Neuron (in vitro differentiated cells): ENCODE measurements at regions not wholly inside any gene's neighbourhood (a gene's known extent, or its start where the extent isn't known, plus 50 kb on each side); places are given as distances from the start of the nearest gene placed in this dataset.

Experiments
- H2AFZ ChIP-seq: one replicate; pipeline ENCODE4 v1.6.1; 2013; ENCODE audit warnings: low read depth, mild to moderate bottlenecking, inconsistent platforms, low read length, moderate library complexity
- H3K27me3 ChIP-seq: one replicate; pipeline ENCODE4 v1.6.1; 2013; ENCODE audit warnings: low read length; ENCODE audit not compliant: insufficient read depth
- H3K36me3 ChIP-seq: one replicate; pipeline ENCODE4 v1.6.1; 2013; ENCODE audit warnings: low read length; ENCODE audit not compliant: insufficient read depth
- H3K4me1 ChIP-seq: one replicate; pipeline ENCODE4 v1.6.1; 2013; ENCODE audit warnings: low read length; ENCODE audit not compliant: insufficient read depth
- H3K4me3 ChIP-seq: 2 replicates; pipeline ENCODE4 v1.5.1; 2013; ENCODE audit warnings: mild to moderate bottlenecking, low read length, moderate library complexity
- H3K9me3 ChIP-seq: one replicate; pipeline ENCODE4 v1.6.1; 2013; ENCODE audit warnings: low read length

DNA sequence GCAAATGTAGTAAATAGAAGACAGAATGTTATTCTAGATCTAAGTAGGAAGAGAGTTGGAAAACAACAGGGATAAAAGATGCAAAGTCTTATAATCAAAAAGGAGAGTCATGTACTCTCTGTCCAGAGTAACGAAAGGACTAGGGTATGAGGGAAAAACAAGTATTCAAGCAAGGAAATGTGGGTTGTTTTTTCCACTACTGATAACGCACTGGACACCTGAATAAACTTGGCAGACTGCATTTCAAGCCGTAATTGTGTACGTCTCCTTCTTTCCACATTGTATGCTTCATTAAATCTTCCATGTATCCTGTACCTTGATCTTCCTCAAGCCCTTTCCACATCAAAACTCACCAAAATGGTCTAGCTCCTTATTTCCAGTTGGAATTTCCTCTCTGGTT is 420.6 kb downstream of the ZEB2 start:
- Histone ChIP-seq H3K36me3 (no peaks in the 10 kb centered on the region), H3K9me3 (peaks cover 5% of the 10 kb centered on the region), H3K27me3 (no peaks in the 10 kb centered on the region), H2AFZ (no peak overlapping the region), H3K4me3 (no peak overlapping the region), H3K4me1 (peaks cover 23% of the 10 kb centered on the region)

DNA sequence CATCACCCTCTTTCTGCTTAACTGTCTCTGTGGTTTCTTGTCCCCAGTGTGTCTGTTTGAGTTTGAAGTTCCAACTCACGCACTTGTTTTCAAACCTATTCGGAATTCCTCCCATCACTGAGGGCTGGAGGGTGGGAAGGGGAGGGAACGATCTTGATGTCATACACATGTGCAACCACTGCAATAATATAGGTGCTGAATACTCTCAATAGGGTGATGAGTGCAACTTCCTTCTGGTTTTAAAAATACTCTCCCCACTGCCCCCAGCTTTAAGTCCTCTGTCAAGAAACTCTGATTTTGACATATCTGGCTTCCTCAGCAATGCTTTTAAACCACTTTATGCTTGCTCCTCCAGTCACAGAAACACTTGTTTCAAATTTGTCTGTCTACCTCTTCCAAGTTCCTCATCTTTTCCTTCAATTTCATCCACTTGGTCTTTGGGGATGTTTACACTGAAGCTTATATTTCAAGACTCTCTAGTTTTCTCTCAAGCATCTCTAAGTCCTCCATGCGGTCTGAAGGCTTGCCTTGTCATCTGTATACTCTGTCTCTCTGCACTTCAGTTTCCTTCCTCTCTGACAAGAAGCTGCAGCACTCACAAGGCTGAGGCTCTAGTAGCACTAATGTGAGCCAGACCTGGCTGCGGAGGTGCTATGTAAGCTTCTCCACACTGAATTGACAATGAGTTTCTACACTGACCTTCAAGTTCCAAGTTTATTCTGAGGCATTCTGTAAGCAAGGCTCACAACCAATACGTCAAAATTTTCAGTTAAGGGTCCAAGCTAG is 422.3 kb downstream of the ZEB2 start:
- Histone ChIP-seq H3K36me3 (no peaks in the 10 kb centered on the region), H3K27me3 (no peaks in the 10 kb centered on the region), H3K4me1 (peaks cover 23% of the 10 kb centered on the region), H2AFZ (no peak overlapping the region), H3K9me3 (no peaks in the 10 kb centered on the region), H3K4me3 (no peak overlapping the region)

DNA sequence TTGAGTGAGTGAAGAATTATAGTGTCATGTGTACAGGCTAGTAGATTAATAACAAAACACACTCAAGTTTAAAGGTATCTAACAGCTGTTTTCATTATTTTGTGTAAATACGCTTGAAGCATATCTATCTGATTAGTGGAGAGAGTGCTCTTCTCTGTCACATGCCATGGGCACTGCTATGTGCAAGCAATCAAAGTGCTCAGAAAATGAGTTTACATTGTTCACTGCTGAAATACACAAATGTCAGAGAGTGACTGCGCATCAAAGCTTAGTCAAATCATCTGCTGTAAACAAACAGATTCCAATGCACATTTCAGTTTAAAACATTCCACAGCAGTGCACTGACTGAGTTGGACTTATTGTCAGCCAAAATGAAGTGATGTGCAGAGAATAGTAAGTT is 423.4 kb downstream of the ZEB2 start:
- H3K9me3 ChIP-seq, result no peaks in the 10 kb centered on the region
- H3K4me1 ChIP-seq, result peaks cover 21% of the 10 kb centered on the region
- no peak overlapping the region for H3K4me3 ChIP-seq
- no peaks in the 10 kb centered on the region for H3K27me3 ChIP-seq
- H3K36me3 ChIP-seq, result no peaks in the 10 kb centered on the region
- no peak overlapping the region for H2AFZ ChIP-seq

DNA sequence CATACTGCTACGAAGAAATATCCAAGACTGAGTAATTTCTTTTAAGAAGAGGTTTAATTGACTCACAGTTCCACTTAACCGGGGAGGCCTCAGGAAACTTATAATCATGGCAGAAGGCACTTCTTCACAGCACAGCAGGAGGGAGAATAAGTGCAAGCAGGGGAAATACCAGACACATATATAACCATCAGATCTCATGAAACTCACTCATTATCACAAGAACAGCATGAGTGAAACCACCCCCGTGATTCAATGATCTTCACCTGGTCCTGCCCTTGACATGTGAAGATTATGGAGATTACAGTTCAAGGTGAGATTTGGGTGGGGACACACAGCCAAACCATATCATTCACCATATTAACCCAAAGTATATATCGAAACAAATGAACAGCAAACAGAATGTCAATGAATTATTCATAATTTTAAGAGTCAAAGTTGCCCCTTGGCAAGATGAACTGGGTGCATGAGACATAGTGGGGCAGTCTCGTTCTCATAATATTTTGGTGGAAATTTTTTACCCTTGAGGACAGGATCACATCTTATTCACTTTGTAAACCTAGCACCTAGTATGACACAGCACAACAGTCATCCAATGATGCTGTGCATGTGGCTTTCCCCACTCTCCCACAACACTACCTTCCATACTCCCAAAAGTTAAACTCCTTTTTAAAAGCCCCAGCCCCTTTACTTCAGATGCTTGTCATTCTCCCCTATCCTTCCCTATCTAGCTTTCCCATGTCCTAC is 425.3 kb downstream of the ZEB2 start:
- H3K27me3 ChIP-seq, result no peaks in the 10 kb centered on the region
- H3K36me3 ChIP-seq, result no peaks in the 10 kb centered on the region
- H2AFZ ChIP-seq, result no peak overlapping the region
- no peak overlapping the region for H3K4me3 ChIP-seq
- H3K4me1 ChIP-seq, result peaks cover 21% of the 10 kb centered on the region
- no peaks in the 10 kb centered on the region for H3K9me3 ChIP-seq

DNA sequence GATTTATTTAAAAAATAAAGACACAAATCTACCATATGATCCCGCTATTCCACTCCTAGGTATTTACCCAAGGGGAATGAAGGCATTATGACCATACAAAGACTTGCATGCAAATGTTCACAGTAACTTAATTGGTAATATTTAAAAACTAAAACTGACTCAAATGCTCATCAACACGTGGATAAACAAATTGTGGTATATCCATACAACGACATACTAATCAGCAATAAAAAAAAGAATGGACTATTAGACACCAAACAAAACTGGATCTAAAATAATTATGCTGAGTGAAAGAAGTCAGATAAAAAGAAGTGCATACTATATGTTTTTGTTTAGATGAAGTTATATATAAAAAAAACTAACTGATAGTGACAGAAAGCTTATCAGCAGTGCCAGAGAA is 428.3 kb downstream of the ZEB2 start:
- Histone ChIP-seq H3K36me3 (no peaks in the 10 kb centered on the region), H2AFZ (no peak overlapping the region), H3K4me1 (peaks cover 5% of the 10 kb centered on the region), H3K4me3 (no peak overlapping the region), H3K9me3 (no peaks in the 10 kb centered on the region), H3K27me3 (no peaks in the 10 kb centered on the region)

DNA sequence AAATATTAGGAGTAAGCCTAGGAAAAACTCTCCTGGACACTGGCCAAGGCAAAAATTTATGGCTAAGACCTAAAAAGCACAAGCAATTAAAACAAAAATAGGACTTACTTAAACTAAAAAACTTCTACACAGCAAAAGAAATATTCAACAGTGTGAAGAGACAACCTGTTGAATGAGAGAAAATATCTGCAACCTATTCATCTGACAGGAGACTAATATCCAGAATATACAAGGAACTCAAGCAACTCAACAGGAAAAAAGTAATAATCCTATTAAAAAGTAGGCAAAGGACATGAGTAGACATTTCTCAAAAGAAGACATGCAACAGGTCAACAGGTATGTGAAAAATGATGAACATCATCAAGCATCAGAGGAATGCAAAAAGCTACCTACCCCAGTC is 431.1 kb downstream of the ZEB2 start:
- Histone ChIP-seq H3K4me1 (no peaks in the 10 kb centered on the region), H2AFZ (no peak overlapping the region), H3K9me3 (no peaks in the 10 kb centered on the region), H3K36me3 (no peaks in the 10 kb centered on the region), H3K4me3 (no peak overlapping the region), H3K27me3 (no peaks in the 10 kb centered on the region)

DNA sequence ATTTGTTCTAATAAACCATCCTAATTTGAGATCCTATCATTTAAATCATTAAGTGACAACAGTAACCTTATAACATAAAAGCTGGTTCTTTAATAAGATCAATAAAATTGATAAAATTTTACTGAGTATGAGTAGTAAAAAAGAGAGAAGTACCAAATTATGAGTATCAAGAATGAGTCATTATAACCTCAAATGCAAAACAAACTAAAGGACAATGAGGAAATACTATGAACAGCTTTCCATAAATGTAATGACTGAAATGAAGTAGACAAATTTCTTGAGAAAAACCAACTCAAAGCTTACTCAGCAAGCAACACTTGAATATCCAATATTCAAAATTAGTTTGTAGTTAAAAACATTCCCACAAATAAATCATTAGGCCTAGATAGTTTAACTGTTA is 433.0 kb downstream of the ZEB2 start:
- Histone ChIP-seq H3K36me3 (no peaks in the 10 kb centered on the region), H2AFZ (no peak overlapping the region), H3K4me1 (no peaks in the 10 kb centered on the region), H3K27me3 (no peaks in the 10 kb centered on the region), H3K4me3 (no peak overlapping the region), H3K9me3 (no peaks in the 10 kb centered on the region)

DNA sequence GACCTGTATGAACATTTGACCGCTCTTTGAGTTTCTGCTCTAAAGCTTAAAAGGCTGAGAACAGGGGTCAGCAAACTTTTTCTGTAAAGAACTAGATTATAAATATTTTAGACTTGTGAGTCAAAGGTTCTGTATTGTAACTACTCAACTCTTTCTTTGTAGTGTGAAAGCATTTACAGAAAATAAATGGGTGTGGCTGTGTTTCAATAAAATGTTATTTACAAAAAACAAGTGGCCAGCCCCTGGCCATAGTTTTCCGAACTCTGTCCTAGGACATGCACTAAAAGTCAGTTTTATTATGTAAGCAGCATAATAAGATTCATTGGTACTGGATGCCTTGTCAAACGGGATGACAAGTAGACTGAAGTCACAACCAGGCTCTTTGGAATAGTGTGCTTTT is 434.9 kb downstream of the ZEB2 start:
- no peak overlapping the region for H2AFZ ChIP-seq
- H3K9me3 ChIP-seq, result no peaks in the 10 kb centered on the region
- H3K4me1 ChIP-seq, result no peaks in the 10 kb centered on the region
- no peaks in the 10 kb centered on the region for H3K27me3 ChIP-seq
- no peak overlapping the region for H3K4me3 ChIP-seq
- H3K36me3 ChIP-seq, result no peaks in the 10 kb centered on the region

DNA sequence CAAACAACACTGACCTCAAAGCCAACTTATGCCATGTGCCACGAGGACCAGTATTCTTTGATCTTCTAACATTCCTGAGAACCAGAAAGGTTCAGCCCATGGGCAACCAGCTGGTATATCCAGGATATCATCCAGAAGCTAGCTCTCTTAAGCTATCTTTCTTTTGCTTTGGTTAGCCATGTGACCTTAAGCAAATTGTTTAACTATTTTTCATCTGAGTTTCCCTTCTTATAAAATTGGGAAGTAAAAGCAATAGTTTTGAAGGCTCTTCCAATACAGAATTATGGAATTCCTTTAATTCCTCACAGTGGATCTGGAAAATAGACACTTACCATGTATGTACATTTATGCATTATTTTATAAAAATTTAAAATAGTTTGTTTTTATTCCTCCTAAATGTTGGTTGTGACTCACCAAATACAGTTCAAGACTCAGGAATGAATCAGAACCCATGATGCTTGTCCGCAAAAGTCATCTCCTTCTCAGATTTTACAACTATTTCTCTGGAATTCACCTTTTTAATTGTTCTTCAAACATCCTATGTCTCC is 435.7 kb downstream of the ZEB2 start:
- H3K4me3 ChIP-seq, result no peak overlapping the region
- no peaks in the 10 kb centered on the region for H3K36me3 ChIP-seq
- H3K4me1 ChIP-seq, result peaks cover 4% of the 10 kb centered on the region
- no peaks in the 10 kb centered on the region for H3K9me3 ChIP-seq
- no peak overlapping the region for H2AFZ ChIP-seq
- H3K27me3 ChIP-seq, result no peaks in the 10 kb centered on the region

DNA sequence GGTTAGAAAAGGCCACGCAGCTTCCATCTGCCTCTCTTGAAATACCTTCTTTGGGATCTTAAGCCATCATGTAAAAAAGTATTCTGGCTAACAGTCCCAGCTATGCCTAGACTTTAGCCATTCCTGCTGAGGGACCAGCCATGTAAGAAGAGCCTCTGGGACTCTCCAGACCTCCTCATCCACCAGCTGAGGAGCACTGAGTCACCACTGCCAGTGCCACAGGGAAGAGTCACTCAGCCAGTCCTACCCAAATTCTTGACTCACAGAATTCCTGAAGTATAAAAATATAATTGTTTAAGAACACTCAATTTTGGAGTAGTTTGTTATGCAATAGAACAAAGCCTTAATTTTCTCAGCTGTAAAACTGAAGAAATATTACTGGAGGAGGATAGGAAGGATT is 436.7 kb downstream of the ZEB2 start:
- H3K27me3 ChIP-seq, result no peaks in the 10 kb centered on the region
- no peak overlapping the region for H3K4me3 ChIP-seq
- no peak overlapping the region for H2AFZ ChIP-seq
- H3K9me3 ChIP-seq, result no peaks in the 10 kb centered on the region
- H3K4me1 ChIP-seq, result peaks cover 12% of the 10 kb centered on the region
- no peaks in the 10 kb centered on the region for H3K36me3 ChIP-seq

DNA sequence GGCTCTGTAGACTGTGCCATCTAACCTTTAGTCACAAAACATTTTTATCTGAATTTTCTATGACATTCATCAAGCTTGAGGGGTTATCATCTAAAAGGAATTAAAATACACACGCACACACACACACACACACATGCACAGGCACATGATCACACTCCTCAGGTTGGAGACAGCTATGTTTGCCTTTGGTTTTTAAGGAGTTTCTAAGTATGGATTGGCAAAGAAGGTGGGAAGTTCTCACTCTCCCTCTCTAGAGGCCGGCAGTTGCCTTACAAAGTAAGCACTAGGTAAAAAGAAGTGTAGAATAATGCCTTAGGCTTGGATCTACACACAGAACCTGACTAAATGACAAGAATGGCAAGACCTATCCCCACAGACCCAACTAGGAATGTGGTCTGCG is 437.1 kb downstream of the ZEB2 start:
- Histone ChIP-seq H3K27me3 (no peaks in the 10 kb centered on the region), H3K4me1 (peaks cover 16% of the 10 kb centered on the region), H2AFZ (no peak overlapping the region), H3K4me3 (no peak overlapping the region), H3K36me3 (no peaks in the 10 kb centered on the region), H3K9me3 (no peaks in the 10 kb centered on the region)

DNA sequence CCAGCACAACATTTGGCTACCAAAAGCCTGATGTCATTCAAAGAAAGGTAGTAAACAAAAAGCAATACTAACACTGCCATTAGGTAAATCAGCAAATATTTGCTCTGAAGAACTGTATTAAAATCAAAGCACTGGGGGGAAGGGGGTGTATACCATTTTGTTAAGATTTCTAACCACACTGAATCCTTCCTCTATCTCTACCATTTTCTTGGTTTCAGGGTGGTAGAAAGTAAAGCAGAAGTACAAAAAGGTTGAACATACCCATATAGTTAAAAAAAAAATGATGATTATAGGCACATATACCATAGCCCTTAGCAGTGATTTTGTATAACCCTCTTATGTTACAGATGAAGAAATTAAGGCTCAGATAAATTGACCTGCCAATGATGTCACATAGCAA is 437.6 kb downstream of the ZEB2 start:
- no peaks in the 10 kb centered on the region for H3K36me3 ChIP-seq
- no peaks in the 10 kb centered on the region for H3K27me3 ChIP-seq
- H2AFZ ChIP-seq, result no peak overlapping the region
- peaks cover 20% of the 10 kb centered on the region for H3K4me1 ChIP-seq
- no peak overlapping the region for H3K4me3 ChIP-seq
- H3K9me3 ChIP-seq, result no peaks in the 10 kb centered on the region

DNA sequence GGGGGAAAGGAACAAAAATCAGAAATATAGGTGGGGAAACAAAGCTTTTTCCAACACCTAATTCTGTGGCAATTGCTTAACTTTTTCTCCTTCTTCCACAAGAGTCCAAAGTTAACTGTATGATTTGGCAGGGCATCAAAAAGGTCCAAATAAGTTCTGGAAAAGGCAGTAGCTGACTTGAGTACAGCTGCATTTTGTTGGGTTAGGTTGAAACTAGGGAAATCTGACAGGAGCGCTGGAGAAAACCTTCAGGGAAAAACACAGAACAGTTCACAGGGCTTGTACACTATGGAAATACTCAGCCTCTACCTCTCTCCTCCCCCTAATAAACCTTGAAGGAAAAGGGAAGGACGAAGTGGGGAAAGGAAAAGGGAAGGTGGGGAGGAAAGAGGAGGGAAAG is 438.6 kb downstream of the ZEB2 start:
- Histone ChIP-seq H3K4me3 (no peak overlapping the region), H3K9me3 (no peaks in the 10 kb centered on the region), H3K27me3 (no peaks in the 10 kb centered on the region), H3K4me1 (peaks cover 22% of the 10 kb centered on the region), H3K36me3 (no peaks in the 10 kb centered on the region), H2AFZ (no peak overlapping the region)
